HEK293 (cell line): ENCODE measurements at regions not wholly inside any gene's neighbourhood (a gene's known extent, or its start where the extent isn't known, plus 50 kb on each side); places are given as distances from the start of the nearest gene placed in this dataset.

Source experiments
- CTCF ChIA-PET: fragments of 350-600 bp; formaldehyde crosslinking; extraction: SDS; loops from one replicate; lab custom pipeline; 2021; ENCODE audit warnings: antibody characterized with exemption; lab: Yijun Ruan, JAX
- POLR2A ChIA-PET: fragments of 300-600 bp; formaldehyde crosslinking; extraction: SDS; loops from one replicate; lab custom pipeline; 2020; ENCODE audit warnings: antibody characterized with exemption, inconsistent platforms; lab: Yijun Ruan, JAX
- H3K27ac ChIP-seq: fragments of 200-500 bp; sonication (Bioruptor generic); 2 replicates; pipeline ENCODE4 v1.5.1; 2014; ENCODE audit warnings: low read depth, low read length, control low read depth, inconsistent platforms; ENCODE audit errors: extremely low read depth
- H3K36me3 ChIP-seq, 2 experiments: fragments of 200-500 bp in 1 of 2; sonication (Bioruptor generic) in 1 of 2; 1 replicate in 1 of 2; 2 replicates in 1 of 2; pipeline ENCODE4 v1.5.1; 2014 to 2017; ENCODE audit warnings: inconsistent platforms in 2 of 2, low read length in 2 of 2; ENCODE audit not compliant: control insufficient read depth in 2 of 2, insufficient read depth in 1 of 2
- H3K4me1 ChIP-seq: fragments of 200-500 bp; sonication (Bioruptor generic); 2 replicates; pipeline ENCODE4 v1.5.1; 2014; ENCODE audit warnings: mild to moderate bottlenecking, low read length, inconsistent platforms; ENCODE audit not compliant: control insufficient read depth, insufficient read depth
- H3K4me3 ChIP-seq: 2 replicates; pipeline ENCODE4 v1.5.1; 2011; ENCODE audit warnings: low read depth, mild to moderate bottlenecking, control low read depth, low read length, moderate library complexity
- H3K9me3 ChIP-seq: fragments of 200-500 bp; sonication (Bioruptor generic); 2 replicates; pipeline ENCODE4 v1.5.1; 2014; ENCODE audit warnings: low read depth, low read length, inconsistent platforms; ENCODE audit not compliant: control insufficient read depth, insufficient read depth
- BCL11A ChIP-seq: fragments of 450-650 bp; formaldehyde crosslinking; IDR thresholded peaks from 2 replicates; pipeline ENCODE4 v1.5.1; 2016; ENCODE audit warnings: low read depth, missing biosample characterization, missing genetic modification characterization
- BCL11B ChIP-seq: fragments of 450-650 bp; formaldehyde crosslinking; IDR thresholded peaks from 2 replicates; pipeline ENCODE4 v1.5.1; 2016; ENCODE audit warnings: low read depth, missing biosample characterization, missing genetic modification characterization
- SCRT1 ChIP-seq: fragments of 450-650 bp; formaldehyde crosslinking; IDR thresholded peaks from 2 replicates; pipeline ENCODE4 v1.5.1; 2016; ENCODE audit warnings: missing biosample characterization, missing genetic modification characterization, borderline replicate concordance
- TCF7L2 ChIP-seq: IDR thresholded peaks from 2 replicates; pipeline ENCODE4 v1.6.1; 2011; ENCODE audit warnings: low read depth, mild to moderate bottlenecking, inconsistent platforms, low read length, moderate library complexity, borderline replicate concordance
- WT1 ChIP-seq: fragments of 450-650 bp; formaldehyde crosslinking; IDR thresholded peaks from 2 replicates; pipeline ENCODE4 v1.5.1; 2016; ENCODE audit warnings: missing biosample characterization, missing genetic modification characterization
- ZBTB49 ChIP-seq: fragments of 450-650 bp; formaldehyde crosslinking; IDR thresholded peaks from 2 replicates; pipeline ENCODE4 v1.5.1; 2016; ENCODE audit warnings: missing biosample characterization, missing genetic modification characterization, low read depth
- ZBTB8A ChIP-seq: fragments of 450-650 bp; formaldehyde crosslinking; IDR thresholded peaks from 2 replicates; pipeline ENCODE4 v1.5.1; 2016; ENCODE audit warnings: missing biosample characterization, missing genetic modification characterization
- ZNF16 ChIP-seq: fragments of 450-650 bp; formaldehyde crosslinking; IDR thresholded peaks from 2 replicates; pipeline ENCODE4 v1.5.1; 2016; ENCODE audit warnings: low read depth, missing biosample characterization, missing genetic modification characterization
- ZNF175 ChIP-seq: fragments of 450-650 bp; formaldehyde crosslinking; IDR thresholded peaks from 2 replicates; pipeline ENCODE4 v1.5.1; 2016; ENCODE audit warnings: missing biosample characterization, missing genetic modification characterization
- ZNF324 ChIP-seq: fragments of 450-650 bp; formaldehyde crosslinking; IDR thresholded peaks from 2 replicates; pipeline ENCODE4 v1.5.1; 2016; ENCODE audit warnings: missing biosample characterization, missing genetic modification characterization
- ZNF416 ChIP-seq: fragments of 450-650 bp; formaldehyde crosslinking; IDR thresholded peaks from 2 replicates; pipeline ENCODE4 v1.5.1; 2016; ENCODE audit warnings: missing biosample characterization, missing genetic modification characterization
- ZNF426 ChIP-seq: fragments of 450-650 bp; formaldehyde crosslinking; IDR thresholded peaks from 2 replicates; pipeline ENCODE4 v1.5.1; 2017; ENCODE audit warnings: missing biosample characterization, missing genetic modification characterization, mild to moderate bottlenecking, inconsistent platforms, moderate library complexity
- ZNF558 ChIP-seq: fragments of 450-650 bp; formaldehyde crosslinking; IDR thresholded peaks from 2 replicates; pipeline ENCODE4 v1.5.1; 2016; ENCODE audit warnings: missing biosample characterization, missing genetic modification characterization
- ZNF621 ChIP-seq: fragments of 450-650 bp; formaldehyde crosslinking; IDR thresholded peaks from 2 replicates; pipeline ENCODE4 v1.5.1; 2017; ENCODE audit warnings: missing biosample characterization, missing genetic modification characterization
- ZNF624 ChIP-seq: fragments of 450-650 bp; formaldehyde crosslinking; IDR thresholded peaks from 2 replicates; pipeline ENCODE4 v1.5.1; 2017; ENCODE audit warnings: missing biosample characterization, missing genetic modification characterization
- ZNF660 ChIP-seq: fragments of 450-650 bp; IDR thresholded peaks from 2 replicates; pipeline ENCODE4 v1.5.1; 2018; ENCODE audit warnings: missing biosample characterization, mild to moderate bottlenecking, missing genetic modification characterization
- ZNF768 ChIP-seq: fragments of 450-650 bp; formaldehyde crosslinking; IDR thresholded peaks from 2 replicates; pipeline ENCODE4 v1.5.1; 2018; ENCODE audit warnings: missing biosample characterization, mild to moderate bottlenecking, missing genetic modification characterization
- ZSCAN16 ChIP-seq: fragments of 450-650 bp; formaldehyde crosslinking; IDR thresholded peaks from 2 replicates; pipeline ENCODE4 v1.5.1; 2016; ENCODE audit warnings: missing biosample characterization, missing genetic modification characterization
- TF ChIP-seq, protein P1 (sequence below): fragments of 450-650 bp; formaldehyde crosslinking; IDR thresholded peaks from 2 replicates; pipeline ENCODE4 v1.5.1; 2017; ENCODE audit warnings: missing biosample characterization, missing genetic modification characterization
- TF ChIP-seq, protein P2 (sequence below): fragments of 450-650 bp; formaldehyde crosslinking; IDR thresholded peaks from 2 replicates; pipeline ENCODE4 v1.5.1; 2016; ENCODE audit warnings: missing biosample characterization, missing genetic modification characterization
- TF ChIP-seq, protein P3 (sequence below): fragments of 450-650 bp; formaldehyde crosslinking; IDR thresholded peaks from 2 replicates; pipeline ENCODE4 v1.5.1; 2017; ENCODE audit warnings: missing biosample characterization, missing genetic modification characterization
- TF ChIP-seq, protein P4 (sequence below): fragments of 450-650 bp; formaldehyde crosslinking; optimal IDR thresholded peaks from 2 replicates; pipeline ENCODE3; 2016; ENCODE audit warnings: missing biosample characterization, mild to moderate bottlenecking, missing genetic modification characterization

- TF ChIP-seq ZBTB8A (no peak), ZNF621 (tag by site-specific recombination) (no peak), ZNF324 (tag by site-specific recombination) (no peak), ZNF768 (no peak), BCL11A (tag by site-specific recombination) (no peak), ZNF175 (tag by site-specific recombination) (no peak), ZSCAN16 (tag by site-specific recombination) (no peak), ZNF426 (tag by site-specific recombination) (no peak), TCF7L2 (no peak), ZNF660 (tag by site-specific recombination) (no peak), BCL11B (tag by site-specific recombination) (no peak), ZNF624 (no peak), SCRT1 (tag by site-specific recombination) (no peak)
- TF ChIP-seq, protein P1, sequence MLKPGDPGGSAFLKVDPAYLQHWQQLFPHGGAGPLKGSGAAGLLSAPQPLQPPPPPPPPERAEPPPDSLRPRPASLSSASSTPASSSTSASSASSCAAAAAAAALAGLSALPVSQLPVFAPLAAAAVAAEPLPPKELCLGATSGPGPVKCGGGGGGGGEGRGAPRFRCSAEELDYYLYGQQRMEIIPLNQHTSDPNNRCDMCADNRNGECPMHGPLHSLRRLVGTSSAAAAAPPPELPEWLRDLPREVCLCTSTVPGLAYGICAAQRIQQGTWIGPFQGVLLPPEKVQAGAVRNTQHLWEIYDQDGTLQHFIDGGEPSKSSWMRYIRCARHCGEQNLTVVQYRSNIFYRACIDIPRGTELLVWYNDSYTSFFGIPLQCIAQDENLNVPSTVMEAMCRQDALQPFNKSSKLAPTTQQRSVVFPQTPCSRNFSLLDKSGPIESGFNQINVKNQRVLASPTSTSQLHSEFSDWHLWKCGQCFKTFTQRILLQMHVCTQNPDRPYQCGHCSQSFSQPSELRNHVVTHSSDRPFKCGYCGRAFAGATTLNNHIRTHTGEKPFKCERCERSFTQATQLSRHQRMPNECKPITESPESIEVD: no peak
- TF ChIP-seq, protein P2, sequence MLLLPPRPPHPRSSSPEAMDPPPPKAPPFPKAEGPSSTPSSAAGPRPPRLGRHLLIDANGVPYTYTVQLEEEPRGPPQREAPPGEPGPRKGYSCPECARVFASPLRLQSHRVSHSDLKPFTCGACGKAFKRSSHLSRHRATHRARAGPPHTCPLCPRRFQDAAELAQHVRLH (tag by site-specific recombination): no peak
- TF ChIP-seq, protein P3, sequence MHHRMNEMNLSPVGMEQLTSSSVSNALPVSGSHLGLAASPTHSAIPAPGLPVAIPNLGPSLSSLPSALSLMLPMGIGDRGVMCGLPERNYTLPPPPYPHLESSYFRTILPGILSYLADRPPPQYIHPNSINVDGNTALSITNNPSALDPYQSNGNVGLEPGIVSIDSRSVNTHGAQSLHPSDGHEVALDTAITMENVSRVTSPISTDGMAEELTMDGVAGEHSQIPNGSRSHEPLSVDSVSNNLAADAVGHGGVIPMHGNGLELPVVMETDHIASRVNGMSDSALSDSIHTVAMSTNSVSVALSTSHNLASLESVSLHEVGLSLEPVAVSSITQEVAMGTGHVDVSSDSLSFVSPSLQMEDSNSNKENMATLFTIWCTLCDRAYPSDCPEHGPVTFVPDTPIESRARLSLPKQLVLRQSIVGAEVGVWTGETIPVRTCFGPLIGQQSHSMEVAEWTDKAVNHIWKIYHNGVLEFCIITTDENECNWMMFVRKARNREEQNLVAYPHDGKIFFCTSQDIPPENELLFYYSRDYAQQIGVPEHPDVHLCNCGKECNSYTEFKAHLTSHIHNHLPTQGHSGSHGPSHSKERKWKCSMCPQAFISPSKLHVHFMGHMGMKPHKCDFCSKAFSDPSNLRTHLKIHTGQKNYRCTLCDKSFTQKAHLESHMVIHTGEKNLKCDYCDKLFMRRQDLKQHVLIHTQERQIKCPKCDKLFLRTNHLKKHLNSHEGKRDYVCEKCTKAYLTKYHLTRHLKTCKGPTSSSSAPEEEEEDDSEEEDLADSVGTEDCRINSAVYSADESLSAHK: no peak
- ChIA-PET CTCF (no interaction called here), POLR2A (no interaction called here)
- Histone ChIP-seq H3K4me1 (no peaks in the 10 kb centered on the region), H3K9me3 (no peaks in the 10 kb centered on the region), H3K36me3 (no peaks in the 10 kb centered on the region), H3K4me3 (no peak overlapping the region), H3K27ac (no peak overlapping the region)
These were observed 525.1 kb downstream of the LMO7 start for GRCh38 chr13:76160961-76161925.

DNA sequence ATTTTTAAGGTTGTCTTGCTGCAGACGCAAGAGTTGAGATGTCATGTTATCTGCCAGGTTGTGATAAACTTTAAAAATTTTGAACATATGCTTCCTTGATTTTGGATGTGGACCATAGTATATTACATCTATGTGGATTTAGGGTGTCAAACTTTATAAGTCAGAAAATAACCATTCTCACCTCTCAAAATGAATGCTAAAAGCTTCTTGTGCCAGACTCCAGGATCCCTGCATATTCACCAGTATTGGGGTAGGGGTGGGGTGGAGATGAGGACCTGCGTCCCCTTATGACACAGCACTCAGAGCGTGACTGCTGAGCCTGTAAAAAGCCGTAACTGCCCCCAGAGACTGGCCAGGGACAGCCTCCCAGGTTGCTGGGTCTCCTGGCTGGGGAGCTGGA, 524.4 kb downstream of the LMO7 start:
- CTCF ChIA-PET: no interaction called here
- H3K4me3 ChIP-seq: no peak overlapping the region

More for the DNA sequence above, 524.4 kb downstream of the LMO7 start:
- POLR2A ChIA-PET: no interaction called here
- Histone ChIP-seq H3K4me1 (no peaks in the 10 kb centered on the region), H3K9me3 (no peaks in the 10 kb centered on the region), H3K36me3 (no peaks in the 10 kb centered on the region), H3K27ac (no peak overlapping the region)
- TF ChIP-seq ZNF558 (tag by site-specific recombination): no peak
- no peak for TF ChIP-seq ZBTB49
- no peak for TF ChIP-seq ZNF416 (tag by site-specific recombination)
- TF ChIP-seq, protein P4, sequence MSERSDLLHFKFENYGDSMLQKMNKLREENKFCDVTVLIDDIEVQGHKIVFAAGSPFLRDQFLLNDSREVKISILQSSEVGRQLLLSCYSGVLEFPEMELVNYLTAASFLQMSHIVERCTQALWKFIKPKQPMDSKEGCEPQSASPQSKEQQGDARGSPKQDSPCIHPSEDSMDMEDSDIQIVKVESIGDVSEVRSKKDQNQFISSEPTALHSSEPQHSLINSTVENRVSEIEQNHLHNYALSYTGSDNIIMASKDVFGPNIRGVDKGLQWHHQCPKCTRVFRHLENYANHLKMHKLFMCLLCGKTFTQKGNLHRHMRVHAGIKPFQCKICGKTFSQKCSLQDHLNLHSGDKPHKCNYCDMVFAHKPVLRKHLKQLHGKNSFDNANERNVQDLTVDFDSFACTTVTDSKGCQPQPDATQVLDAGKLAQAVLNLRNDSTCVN: no peak
- TF ChIP-seq ZNF660 (tag by site-specific recombination): no peak
- no peak for TF ChIP-seq ZNF16 (tag by site-specific recombination)
- no peak for TF ChIP-seq WT1
